ENCODE measurements at regions not wholly inside any gene's neighbourhood (a gene's known extent, or its start where the extent isn't known, plus 50 kb on each side); places are given as distances from the start of the nearest gene placed in this dataset.
A peak's percentile ranks its signal among the peaks of the same experiment; 100 is the strongest.
"Not testable (repeated sequence)": the region's sequence is repeated elsewhere in the genome, so short reads cannot be mapped to it uniquely, and the experiment has no call there.

DNA sequence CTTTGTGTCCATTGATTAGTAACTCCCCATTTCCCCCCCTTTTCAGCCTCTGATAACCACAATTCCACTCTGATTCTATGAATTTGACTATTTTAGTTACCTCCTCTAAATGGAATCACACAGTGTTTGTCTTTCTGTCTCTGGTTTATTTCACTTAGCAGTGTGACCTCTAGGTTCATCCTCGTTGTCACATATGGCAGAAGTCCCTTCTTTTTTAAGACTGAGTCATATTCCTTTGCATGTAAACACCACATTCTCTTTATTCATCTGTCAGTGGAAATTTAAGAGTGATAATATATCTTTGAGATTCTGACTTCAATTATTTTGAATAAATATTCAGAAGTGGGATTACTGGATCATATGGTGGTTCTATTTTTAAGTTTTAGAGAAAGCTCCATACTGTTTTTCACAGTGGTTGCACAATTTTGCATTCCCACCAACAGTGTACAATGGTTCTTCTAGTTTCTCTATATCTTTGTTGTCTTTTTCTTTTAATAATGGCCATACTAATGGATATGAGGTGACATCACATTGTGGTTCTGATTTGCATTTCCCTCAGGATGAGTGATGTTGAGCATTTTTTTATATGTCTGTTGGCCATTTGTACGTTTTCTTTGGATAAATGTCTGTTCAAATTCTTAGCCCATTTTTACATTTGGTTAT lies 126.1 kb upstream of the GRB10 start:
- no peak overlapping the region for H3K4me3 Mint-ChIP-seq (ENCODE audit: unreplicated experiment)
- H3K4me1 Mint-ChIP-seq (ENCODE audit: low read depth), result no peaks in the 10 kb centered on the region
- H3K27me3 Mint-ChIP-seq (ENCODE audit: low read depth), result peaks cover 8% of the 10 kb centered on the region
- peaks cover 25% of the 10 kb centered on the region for H3K9me3 Mint-ChIP-seq (ENCODE audit: low read depth)
- TF ChIP-seq, protein P1, sequence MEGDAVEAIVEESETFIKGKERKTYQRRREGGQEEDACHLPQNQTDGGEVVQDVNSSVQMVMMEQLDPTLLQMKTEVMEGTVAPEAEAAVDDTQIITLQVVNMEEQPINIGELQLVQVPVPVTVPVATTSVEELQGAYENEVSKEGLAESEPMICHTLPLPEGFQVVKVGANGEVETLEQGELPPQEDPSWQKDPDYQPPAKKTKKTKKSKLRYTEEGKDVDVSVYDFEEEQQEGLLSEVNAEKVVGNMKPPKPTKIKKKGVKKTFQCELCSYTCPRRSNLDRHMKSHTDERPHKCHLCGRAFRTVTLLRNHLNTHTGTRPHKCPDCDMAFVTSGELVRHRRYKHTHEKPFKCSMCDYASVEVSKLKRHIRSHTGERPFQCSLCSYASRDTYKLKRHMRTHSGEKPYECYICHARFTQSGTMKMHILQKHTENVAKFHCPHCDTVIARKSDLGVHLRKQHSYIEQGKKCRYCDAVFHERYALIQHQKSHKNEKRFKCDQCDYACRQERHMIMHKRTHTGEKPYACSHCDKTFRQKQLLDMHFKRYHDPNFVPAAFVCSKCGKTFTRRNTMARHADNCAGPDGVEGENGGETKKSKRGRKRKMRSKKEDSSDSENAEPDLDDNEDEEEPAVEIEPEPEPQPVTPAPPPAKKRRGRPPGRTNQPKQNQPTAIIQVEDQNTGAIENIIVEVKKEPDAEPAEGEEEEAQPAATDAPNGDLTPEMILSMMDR (IDR thresholded peaks at IDR 0.05), result no peak
- no peak for DNase-seq (ENCODE audit: low spot score)
- H3K36me3 Mint-ChIP-seq (ENCODE audit: low read depth), result peaks cover 5% of the 10 kb centered on the region
- H3K27ac Mint-ChIP-seq (ENCODE audit: unreplicated experiment), result no peak overlapping the region

DNA sequence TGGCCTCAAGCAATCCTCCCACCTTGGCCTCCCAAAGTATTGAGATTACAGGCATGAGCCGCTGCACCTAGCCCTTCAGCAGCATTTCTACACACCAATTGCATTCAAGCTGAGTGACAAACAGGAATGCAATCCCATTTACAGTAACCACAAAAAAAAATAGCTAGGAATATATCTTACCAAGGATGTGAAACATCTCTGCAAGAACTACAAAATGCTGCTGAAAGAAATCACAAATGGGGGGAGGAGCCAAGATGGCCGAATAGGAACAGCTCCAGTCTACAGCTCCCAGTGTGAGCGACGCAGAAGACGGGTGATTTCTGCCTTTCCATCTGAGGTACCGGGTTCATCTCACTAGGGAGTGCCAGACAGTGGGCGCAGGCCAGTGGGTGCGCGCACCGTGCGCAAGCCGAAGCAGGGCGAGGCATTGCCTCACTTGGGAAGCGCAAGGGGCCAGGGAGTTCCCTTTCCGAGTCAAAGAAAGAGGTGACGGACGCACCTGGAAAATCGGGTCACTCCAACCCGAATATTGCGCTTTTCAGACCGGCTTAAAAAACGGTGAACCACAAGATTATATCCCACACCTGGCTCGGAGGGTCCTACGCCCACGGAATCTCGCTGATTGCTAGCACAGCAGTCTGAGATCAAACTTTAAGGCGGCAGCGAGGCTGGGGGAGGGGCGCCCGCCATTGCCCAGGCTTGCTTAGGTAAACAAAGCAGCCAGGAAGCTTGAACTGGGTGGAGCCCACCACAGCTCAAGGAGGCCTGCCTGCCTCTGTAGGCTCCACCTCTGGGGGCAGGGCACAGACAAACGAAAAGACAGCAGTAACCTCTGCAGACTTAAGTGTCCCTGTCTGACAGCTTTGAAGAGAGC lies 116.1 kb upstream of the GRB10 start:
- H3K27me3 Mint-ChIP-seq (ENCODE audit: low read depth), result peaks cover 13% of the 10 kb centered on the region
- DNase-seq (ENCODE audit: low spot score); H3K36me3 Mint-ChIP-seq (ENCODE audit: low read depth); H3K4me1 Mint-ChIP-seq (ENCODE audit: low read depth); H3K4me3 Mint-ChIP-seq (ENCODE audit: unreplicated experiment); H3K27ac Mint-ChIP-seq (ENCODE audit: unreplicated experiment); H3K9me3 Mint-ChIP-seq (ENCODE audit: low read depth): not testable (repeated sequence)

DNA sequence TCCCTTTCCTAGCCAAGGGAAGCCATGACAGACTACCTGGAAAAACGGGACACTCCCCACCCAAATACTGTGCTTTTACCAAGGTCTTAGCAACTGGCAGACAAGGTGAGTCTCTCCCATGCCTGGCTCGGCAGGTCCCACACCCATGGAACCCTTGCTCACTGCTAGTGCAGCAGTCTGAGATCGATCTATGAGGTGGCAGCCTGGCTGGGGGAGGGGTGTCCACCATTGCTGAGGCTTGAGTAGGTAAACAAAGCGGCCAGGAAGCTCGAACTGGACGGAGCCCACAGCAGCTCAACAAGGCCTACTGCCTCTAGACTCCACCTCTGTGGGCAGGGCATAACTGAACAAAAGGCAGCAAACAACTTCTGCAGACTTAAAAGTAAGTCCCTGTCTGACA lies 104.4 kb upstream of the GRB10 start:
- peaks cover 20% of the 10 kb centered on the region for H3K27me3 Mint-ChIP-seq (ENCODE audit: low read depth)
- H3K9me3 Mint-ChIP-seq (ENCODE audit: low read depth); H3K4me3 Mint-ChIP-seq (ENCODE audit: unreplicated experiment); H3K27ac Mint-ChIP-seq (ENCODE audit: unreplicated experiment); H3K4me1 Mint-ChIP-seq (ENCODE audit: low read depth); H3K36me3 Mint-ChIP-seq (ENCODE audit: low read depth): not testable (repeated sequence)
- peak; percentile 70 for DNase-seq (ENCODE audit: low spot score)

DNA sequence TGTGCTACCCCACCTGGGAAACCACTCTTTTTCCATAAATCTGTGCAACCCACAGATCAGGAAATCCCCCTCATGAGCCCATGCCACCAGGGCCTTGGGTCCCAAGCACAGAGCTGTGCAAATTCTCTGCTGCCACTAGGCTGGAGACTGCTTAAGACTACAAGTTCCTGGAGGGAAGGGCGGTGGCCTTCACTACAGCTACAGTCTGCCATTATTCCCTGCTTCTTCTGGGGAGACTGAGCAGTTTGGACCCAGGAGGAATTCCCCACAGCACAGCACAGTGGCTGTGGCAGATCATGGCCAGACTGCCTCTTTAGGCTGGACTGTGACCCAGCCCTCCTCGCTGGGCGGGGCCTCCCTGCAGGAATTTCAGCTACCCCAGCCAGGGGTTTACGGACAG lies 89.7 kb upstream of the GRB10 start:
- DNase-seq (ENCODE audit: low spot score), result no peak
- peaks cover 32% of the 10 kb centered on the region for H3K4me1 Mint-ChIP-seq (ENCODE audit: low read depth)
- H3K4me3 Mint-ChIP-seq (ENCODE audit: unreplicated experiment), result no peak overlapping the region
- TF ChIP-seq, protein P1 (IDR thresholded peaks at IDR 0.05), result no peak
- H3K27me3 Mint-ChIP-seq (ENCODE audit: low read depth), result no peaks in the 10 kb centered on the region
- no peak overlapping the region for H3K27ac Mint-ChIP-seq (ENCODE audit: unreplicated experiment)
- H3K36me3 Mint-ChIP-seq (ENCODE audit: low read depth), result no peaks in the 10 kb centered on the region
- H3K9me3 Mint-ChIP-seq (ENCODE audit: low read depth), result no peaks in the 10 kb centered on the region

DNA sequence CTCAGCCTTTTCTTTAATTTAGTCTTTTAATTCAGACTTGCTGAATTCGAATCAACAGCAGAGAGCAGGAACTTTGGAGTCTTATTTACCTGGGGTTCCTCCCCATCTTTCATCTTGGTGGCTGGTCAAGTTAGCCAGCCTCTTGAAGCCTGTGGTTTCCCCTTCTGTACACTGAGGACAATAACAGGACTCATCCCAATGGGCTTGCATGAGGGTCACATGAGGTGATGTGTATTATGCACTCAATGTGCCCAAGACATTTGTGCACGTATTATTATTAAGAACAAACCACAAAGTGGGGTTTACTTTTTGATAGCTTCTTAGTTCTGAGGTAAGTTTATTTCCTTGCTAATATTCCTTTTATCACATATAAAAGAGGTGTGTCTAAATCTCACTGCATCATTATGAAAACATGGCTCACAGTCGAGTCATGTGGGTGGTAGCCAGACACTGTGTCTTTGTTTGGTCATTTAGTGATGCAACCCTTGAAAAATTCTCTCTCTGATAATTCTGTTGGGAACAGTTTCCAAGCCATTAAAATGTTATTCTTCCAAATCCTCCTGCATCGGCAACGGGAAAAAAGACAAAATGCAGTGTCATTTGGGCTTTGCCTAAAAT lies 86.5 kb upstream of the GRB10 start:
- H3K27ac Mint-ChIP-seq (ENCODE audit: unreplicated experiment), result peak overlapping the region; percentile 90

More for the DNA sequence above, 86.5 kb upstream of the GRB10 start:
- no peaks in the 10 kb centered on the region for H3K36me3 Mint-ChIP-seq (ENCODE audit: low read depth)
- H3K4me1 Mint-ChIP-seq (ENCODE audit: low read depth), result peaks cover 32% of the 10 kb centered on the region
- H3K4me3 Mint-ChIP-seq (ENCODE audit: unreplicated experiment), result peak overlapping the region; percentile 3
- TF ChIP-seq, protein P1 (IDR thresholded peaks at IDR 0.05), result no peak
- no peak for DNase-seq (ENCODE audit: low spot score)
- H3K27me3 Mint-ChIP-seq (ENCODE audit: low read depth), result no peaks in the 10 kb centered on the region
- H3K9me3 Mint-ChIP-seq (ENCODE audit: low read depth), result no peaks in the 10 kb centered on the region
